BLaER1 treated with 17β-estradiol and CSF1 and Interleukin-3, amounts not matched to agents 10 nM and 100 nM (cell line): ENCODE measurements at regions not wholly inside any gene's neighbourhood (a gene's known extent, or its start where the extent isn't known, plus 50 kb on each side); places are given as distances from the start of the nearest gene placed in this dataset.

Source experiments
- H3K27ac ChIP-seq, 11 experiments: shearing (Covaris generic); formaldehyde crosslinking; 2 replicates each; pipeline ENCODE4 v1.8.1; 2022
- H3K27me3 ChIP-seq, 11 experiments: shearing (Covaris generic); formaldehyde crosslinking; 2 replicates each; pipeline ENCODE4 v1.8.1; 2022
- H3K36me3 ChIP-seq, 11 experiments: shearing (Covaris generic); formaldehyde crosslinking; 2 replicates each; pipeline ENCODE4 v1.8.1; 2022
- H3K4me1 ChIP-seq, 10 experiments: shearing (Covaris generic); formaldehyde crosslinking; 2 replicates each; pipeline ENCODE4 v1.8.1; 2022
- H3K4me2 ChIP-seq, 11 experiments: shearing (Covaris generic); formaldehyde crosslinking; 2 replicates each; pipeline ENCODE4 v1.8.1; 2022
- H3K4me3 ChIP-seq, 10 experiments: shearing (Covaris generic); formaldehyde crosslinking; 2 replicates each; pipeline ENCODE4 v1.8.1; 2022
- H3K9ac ChIP-seq, 11 experiments: shearing (Covaris generic); formaldehyde crosslinking; 2 replicates each; pipeline ENCODE4 v1.8.1; 2022
- H3K9me3 ChIP-seq, 11 experiments: shearing (Covaris generic); formaldehyde crosslinking; replicated peaks in 1 of 11; 2 replicates each; pipeline ENCODE4 v1.8.1; 2022
- H4K20me1 ChIP-seq, 11 experiments: shearing (Covaris generic); formaldehyde crosslinking; 2 replicates each; pipeline ENCODE4 v1.8.1; 2022
- Cebpa-rat ChIP-seq, 11 experiments: shearing (Covaris generic); IDR thresholded peaks; 2 replicates each; pipeline ENCODE4 v1.8.1; 2022

GRCh38 chr10:76723844-76724243 lies 913.8 kb downstream of the KCNMA1 start:
- Histone ChIP-seq H3K4me3 (no peak overlapping the region), H4K20me1 (no peaks in the 10 kb centered on the region), H3K27ac (no peak overlapping the region), H3K27me3 (no peaks in the 10 kb centered on the region), H3K36me3 (no peaks in the 10 kb centered on the region), H3K9ac (no peak overlapping the region), H3K4me1 (no peaks in the 10 kb centered on the region), H3K9me3 (no peaks in the 10 kb centered on the region), H3K4me2 (no peak overlapping the region)
- no peak for TF ChIP-seq Cebpa-rat (IDR thresholded peaks at IDR 0.05)

GRCh38 chr10:76721891-76722505 lies 915.6 kb downstream of the KCNMA1 start:
- no peaks in the 10 kb centered on the region for H4K20me1 ChIP-seq
- no peaks in the 10 kb centered on the region for H3K9me3 ChIP-seq
- H3K4me1 ChIP-seq = no peaks in the 10 kb centered on the region
- H3K27me3 ChIP-seq = no peaks in the 10 kb centered on the region
- H3K36me3 ChIP-seq = no peaks in the 10 kb centered on the region
- TF ChIP-seq Cebpa-rat (IDR thresholded peaks at IDR 0.05) = no peak
- H3K4me2 ChIP-seq = no peak overlapping the region
- no peak overlapping the region for H3K9ac ChIP-seq
- no peak overlapping the region for H3K27ac ChIP-seq
- no peak overlapping the region for H3K4me3 ChIP-seq

- no peaks in the 10 kb centered on the region for H4K20me1 ChIP-seq
- H3K27ac ChIP-seq = no peak overlapping the region
- no peaks in the 10 kb centered on the region for H3K4me1 ChIP-seq
- no peak overlapping the region for H3K4me2 ChIP-seq
- TF ChIP-seq Cebpa-rat (IDR thresholded peaks at IDR 0.05) = no peak
- no peaks in the 10 kb centered on the region for H3K27me3 ChIP-seq
- no peaks in the 10 kb centered on the region for H3K9me3 ChIP-seq
- no peak overlapping the region for H3K9ac ChIP-seq
- no peak overlapping the region for H3K4me3 ChIP-seq
- no peaks in the 10 kb centered on the region for H3K36me3 ChIP-seq
Observed at GRCh38 chr10:76719006-76719405, 918.6 kb downstream of the KCNMA1 start.

- no peak for TF ChIP-seq Cebpa-rat (IDR thresholded peaks at IDR 0.05)
- no peak overlapping the region for H3K4me3 ChIP-seq
- no peak overlapping the region for H3K27ac ChIP-seq
- no peaks in the 10 kb centered on the region for H3K27me3 ChIP-seq
- no peak overlapping the region for H3K4me2 ChIP-seq
- no peaks in the 10 kb centered on the region for H3K9me3 ChIP-seq
- no peaks in the 10 kb centered on the region for H4K20me1 ChIP-seq
- H3K4me1 ChIP-seq = peaks cover 0 to 2% (median under 1%) of the 10 kb centered on the region in 10 experiments; a peak in 9 of 20 replicates
- no peaks in the 10 kb centered on the region for H3K36me3 ChIP-seq
- H3K9ac ChIP-seq = no peak overlapping the region
Observed at GRCh38 chr10:76717141-76717540, 920.5 kb downstream of the KCNMA1 start.

- peak overlapping the region in 9 of 11 experiments; percentile 40 to 88 (median 73); a peak in 18 of 22 replicates for H3K4me2 ChIP-seq
- H3K36me3 ChIP-seq = no peaks in the 10 kb centered on the region
- no peaks in the 10 kb centered on the region for H3K27me3 ChIP-seq
- peaks cover 0 to 17% (median 15%) of the 10 kb centered on the region in 10 experiments; a peak in 17 of 20 replicates for H3K4me1 ChIP-seq
- H3K9ac ChIP-seq = no peak overlapping the region
- no peaks in the 10 kb centered on the region for H4K20me1 ChIP-seq
- H3K9me3 ChIP-seq = peaks cover 0 to 15% (median 0%) of the 10 kb centered on the region in 11 experiments; a peak in 4 of 22 replicates
- no peak for TF ChIP-seq Cebpa-rat (IDR thresholded peaks at IDR 0.05)
- H3K4me3 ChIP-seq = peak overlapping the region in 1 of 10 experiments; percentile 19; a peak in 1 of 20 replicates
- H3K27ac ChIP-seq = no peak overlapping the region
Observed at GRCh38 chr10:76711222-76711997, 926.2 kb downstream of the KCNMA1 start.

GRCh38 chr10:76700241-76700640 lies 937.4 kb downstream of the KCNMA1 start:
- TF ChIP-seq Cebpa-rat (IDR thresholded peaks at IDR 0.05) = no peak
- Histone ChIP-seq H3K36me3 (no peaks in the 10 kb centered on the region), H3K4me3 (no peak overlapping the region), H3K27ac (no peak overlapping the region), H3K4me1 (no peaks in the 10 kb centered on the region), H3K9me3 (0 out of 22 replicates have a peak, but pooled peaks cover 0 to 4% (median 0%) of the 10 kb centered on the region in 11 experiments), H3K9ac (no peak overlapping the region), H3K27me3 (no peaks in the 10 kb centered on the region), H4K20me1 (no peaks in the 10 kb centered on the region), H3K4me2 (no peak overlapping the region)

GRCh38 chr10:76697923-76698322 lies 939.7 kb downstream of the KCNMA1 start:
- Histone ChIP-seq H4K20me1 (no peaks in the 10 kb centered on the region), H3K27me3 (no peaks in the 10 kb centered on the region), H3K4me3 (no peak overlapping the region), H3K9ac (no peak overlapping the region), H3K9me3 (0 out of 22 replicates have a peak, but pooled peaks cover 0 to 4% (median 0%) of the 10 kb centered on the region in 11 experiments), H3K4me1 (no peaks in the 10 kb centered on the region), H3K27ac (no peak overlapping the region), H3K4me2 (no peak overlapping the region), H3K36me3 (no peaks in the 10 kb centered on the region)
- TF ChIP-seq Cebpa-rat (IDR thresholded peaks at IDR 0.05) = no peak

- Histone ChIP-seq H3K36me3 (no peaks in the 10 kb centered on the region), H3K9me3 (peaks cover 9 to 28% (median 17%) of the 10 kb centered on the region in 11 experiments), H3K4me1 (no peaks in the 10 kb centered on the region), H3K9ac (no peak overlapping the region), H3K4me3 (no peak overlapping the region), H3K4me2 (no peak overlapping the region), H3K27ac (no peak overlapping the region), H3K27me3 (no peaks in the 10 kb centered on the region), H4K20me1 (no peaks in the 10 kb centered on the region)
- TF ChIP-seq Cebpa-rat (IDR thresholded peaks at IDR 0.05) = no peak
Observed at GRCh38 chr10:76695069-76695468, 942.5 kb downstream of the KCNMA1 start.

- no peaks in the 10 kb centered on the region for H3K27me3 ChIP-seq
- no peaks in the 10 kb centered on the region for H4K20me1 ChIP-seq
- TF ChIP-seq Cebpa-rat (IDR thresholded peaks at IDR 0.05) = no peak
Observed at GRCh38 chr10:76686201-76686600, 951.4 kb downstream of the KCNMA1 start.

More at GRCh38 chr10:76686201-76686600, 951.4 kb downstream of the KCNMA1 start:
- Histone ChIP-seq H3K4me2 (no peak overlapping the region), H3K36me3 (no peaks in the 10 kb centered on the region), H3K9ac (no peak overlapping the region), H3K4me3 (no peak overlapping the region), H3K9me3 (peaks cover 2 to 26% (median 9%) of the 10 kb centered on the region in 11 experiments), H3K27ac (no peak overlapping the region), H3K4me1 (no peaks in the 10 kb centered on the region)
